Endothelial cell of umbilical vein (primary cell): ENCODE measurements at regions not wholly inside any gene's neighbourhood (a gene's known extent, or its start where the extent isn't known, plus 50 kb on each side); places are given as distances from the start of the nearest gene placed in this dataset.

ENCODE experiments used
- BruUV-seq: library from RNA; stranded (reverse); fragments of 400-500 nt; replicated peaks from 2 replicates; lab custom pipeline; 2021; lab: Mats Ljungman, UMichigan
- CTCF ChIA-PET: fragments of 300-600, 350-600 bp; sonication (Branson Sonifier 250); formaldehyde crosslinking; loops from one replicate; lab custom pipeline; 2021; ENCODE audit warnings: antibody characterized with exemption, inconsistent platforms; lab: Charles Lee
- POLR2A ChIA-PET: fragments of 300-600, 350-600 bp; sonication (Branson Sonifier 250); formaldehyde crosslinking; loops from one replicate; lab custom pipeline; 2021; ENCODE audit warnings: antibody characterized with exemption, inconsistent platforms; lab: Charles Lee
- DNase-seq: peaks from one replicate; pipeline ENCODE4 v3.0.0-alpha.2; 2011; ENCODE audit warnings: low read depth, low spot score
- FAIRE-seq: peaks from 2 replicates; lab custom pipeline; 2011; peaks lifted over from hg19 to GRCh38; lab: Jason Lieb, UNC
- H2AFZ ChIP-seq: 2 replicates; pipeline ENCODE4 v1.6.0; 2012; ENCODE audit warnings: low read depth, low read length, control low read depth, inconsistent platforms
- H3K27ac ChIP-seq: 2 replicates; pipeline ENCODE4 v1.5.1; 2011; ENCODE audit warnings: low read depth, mild to moderate bottlenecking, control low read depth, low read length, moderate library complexity; ENCODE audit not compliant: insufficient read depth
- H3K27me3 ChIP-seq, 2 experiments: 2 replicates each; pipeline versions ENCODE4 v1.6.0 to v1.6.1; 2011; ENCODE audit warnings: low read length in 2 of 2, mixed read lengths in 1 of 2; ENCODE audit not compliant: control insufficient read depth in 2 of 2, insufficient read depth in 2 of 2
- H3K36me3 ChIP-seq, 2 experiments: 2 replicates in 1 of 2; 3 replicates in 1 of 2; pipeline ENCODE4 v1.5.1; 2011; ENCODE audit warnings: low read length in 2 of 2, mild to moderate bottlenecking in 1 of 2, moderate library complexity in 1 of 2; ENCODE audit not compliant: control insufficient read depth in 2 of 2, insufficient read depth in 2 of 2; ENCODE audit errors: extremely low read depth in 1 of 2
- H3K4me1 ChIP-seq: 3 replicates; pipeline ENCODE4 v1.5.1; 2011; ENCODE audit warnings: mild to moderate bottlenecking, low read length; ENCODE audit not compliant: control insufficient read depth, insufficient read depth; ENCODE audit errors: extremely low read depth
- H3K4me2 ChIP-seq: 2 replicates; pipeline ENCODE4 v1.6.1; 2011; ENCODE audit warnings: low read length, control low read depth, mixed read lengths; ENCODE audit not compliant: insufficient read depth
- H3K4me3 ChIP-seq, 3 experiments: fragments of 200-600 bp in 1 of 3; sonication (generic), shearing (Covaris generic) in 1 of 3; replicated peaks in 1 of 3; 2 replicates each; pipeline ENCODE4 v1.5.1; 2011 to 2016; ENCODE audit warnings: control low read depth in 3 of 3, low read length in 3 of 3, mild to moderate bottlenecking in 2 of 3, inconsistent platforms in 1 of 3, low read depth in 1 of 3, moderate library complexity in 1 of 3; ENCODE audit not compliant: insufficient read depth in 1 of 3
- H3K79me2 ChIP-seq: 2 replicates; pipeline ENCODE4 v1.6.0; 2012; ENCODE audit warnings: low read length, inconsistent platforms; ENCODE audit not compliant: control insufficient read depth, insufficient read depth
- H3K9ac ChIP-seq: replicated peaks from 2 replicates; pipeline ENCODE3; 2011; ENCODE audit warnings: low read length, control low read depth; ENCODE audit not compliant: insufficient read depth; ENCODE audit errors: extremely low read depth
- H3K9me1 ChIP-seq: replicated peaks from 3 replicates; pipeline ENCODE4 v1.6.0; 2011; ENCODE audit warnings: mild to moderate bottlenecking, low read length; ENCODE audit not compliant: control insufficient read depth, insufficient read depth; ENCODE audit errors: extremely low read depth
- H3K9me3 ChIP-seq: replicated peaks from 2 replicates; pipeline ENCODE4 v1.5.1; 2012; ENCODE audit warnings: low read length, inconsistent platforms; ENCODE audit not compliant: control insufficient read depth, insufficient read depth
- H4K20me1 ChIP-seq: replicated peaks from 2 replicates; pipeline ENCODE3; 2011; ENCODE audit warnings: mild to moderate bottlenecking, low read length; ENCODE audit not compliant: control insufficient read depth, insufficient read depth; ENCODE audit errors: extremely low read depth
- CTCF ChIP-seq, 2 donors: IDR thresholded peaks; 1 replicate in 1 of 2; 2 replicates in 1 of 2; pipeline ENCODE4 v1.5.1; 2011; ENCODE audit warnings: low read length in 2 of 2, mild to moderate bottlenecking in 2 of 2, moderate library complexity in 2 of 2, control low read depth in 1 of 2, inconsistent platforms in 1 of 2, low read depth in 1 of 2; ENCODE audit not compliant: insufficient read depth in 1 of 2; ENCODE audit errors: extremely low read depth in 1 of 2
- FOS ChIP-seq: IDR thresholded peaks from 2 replicates; pipeline ENCODE4 v1.6.1; 2011; ENCODE audit warnings: mild to moderate bottlenecking, low read length, moderate library complexity, borderline replicate concordance; ENCODE audit not compliant: insufficient read depth
- GATA2 ChIP-seq: IDR thresholded peaks from 2 replicates; pipeline ENCODE4 v1.7.0; 2011; ENCODE audit warnings: low read depth, mild to moderate bottlenecking, moderate library complexity, mixed read lengths, low read length; ENCODE audit not compliant: insufficient read length, insufficient read depth
- JUN ChIP-seq: IDR thresholded peaks from 2 replicates; pipeline ENCODE4 v1.6.1; 2011; ENCODE audit warnings: borderline replicate concordance, low read depth; ENCODE audit not compliant: insufficient read length, insufficient read depth
- MAX ChIP-seq: IDR thresholded peaks from 2 replicates; pipeline ENCODE4 v1.6.1; 2011; ENCODE audit not compliant: insufficient read depth, insufficient read length
- MYC ChIP-seq: IDR thresholded peaks from one replicate; pipeline ENCODE4 v1.6.1; 2011; ENCODE audit warnings: mild to moderate bottlenecking, low read depth, low read length
- POLR2A ChIP-seq: IDR thresholded peaks from 2 replicates; pipeline ENCODE4 v1.6.1; 2012; ENCODE audit warnings: low read depth, mild to moderate bottlenecking, control low read depth, low read length
- POLR2AphosphoS5 ChIP-seq: IDR thresholded peaks from 2 replicates; pipeline ENCODE4 v1.6.1; 2012; ENCODE audit warnings: low read depth, mild to moderate bottlenecking, control low read depth, low read length, moderate library complexity; ENCODE audit not compliant: insufficient read depth
- dilution Hi-C: fragments of 300-500 bp; cut with MboI; formaldehyde crosslinking; loops from one replicate; pipeline ENCODE4 v1.15.0; 2019; ENCODE audit warnings: low sequenced_read_pairs; ENCODE audit not compliant: extremely low pct_ligation_motif_present
- intact Hi-C: fragments of 100-400 bp; cut with micrococcal nuclease; formaldehyde crosslinking; loops from one replicate; pipeline ENCODE4 v1.10.0; 2022

- Histone ChIP-seq H3K27me3 (no peaks in the 10 kb centered on the region), H3K9ac (no peak overlapping the region), H3K36me3 (no peaks in the 10 kb centered on the region), H3K4me1 (no peaks in the 10 kb centered on the region), H3K9me3 (no peaks in the 10 kb centered on the region), H3K79me2 (no peaks in the 10 kb centered on the region), H3K9me1 (no peaks in the 10 kb centered on the region), H2AFZ (no peak overlapping the region), H3K4me2 (no peak overlapping the region), H3K4me3 (no peak overlapping the region), H3K27ac (no peak overlapping the region), H4K20me1 (no peaks in the 10 kb centered on the region)
- dilution Hi-C loops, result no loop called here
- ChIA-PET POLR2A (no interaction called here), CTCF (interaction anchor here (1.2 to 1.4 kb wide), 2 partner anchors 8 to 13 kb away, joined by 3 to 5 read pairs; no protein-coding TSS in a partner anchor)
- BruUV-seq, result no TSS peak
- TF ChIP-seq MAX (no peak), FOS (no peak), CTCF (IDR thresholded peaks at IDR 0.05; ENCODE audit: extremely low read depth in 1 of 2, insufficient read depth in 1 of 2, low read depth in 1 of 2, low read length in 2 of 2) (no peak), MYC (no peak), JUN (no peak), POLR2A (no peak), POLR2AphosphoS5 (no peak), GATA2 (no peak)
- FAIRE-seq (no peak), DNase-seq (no peak)
- intact Hi-C loops, result no loop called here
These were observed 767.2 kb downstream of the RAB28 start for GRCh38 chr4:12716896-12717295.
